GM13976 (cell line): ENCODE measurements at regions not wholly inside any gene's neighbourhood (a gene's known extent, or its start where the extent isn't known, plus 50 kb on each side); places are given as distances from the start of the nearest gene placed in this dataset.

Experiments
- DNase-seq: peaks from one replicate; pipeline ENCODE4 v3.0.0; 2012; ENCODE audit warnings: low spot score
- in situ Hi-C: fragments of 300-500 bp; cut with MboI; formaldehyde crosslinking; loops from one replicate; pipeline ENCODE4 v1.12.0; 2022; ENCODE audit warnings: low sequenced_read_pairs, mixed read lengths, inconsistent platforms; ENCODE audit not compliant: unreplicated experiment
- TF ChIP-seq, protein P1 (sequence below): IDR thresholded peaks from 2 replicates; pipeline ENCODE4 v1.5.1; 2012; ENCODE audit warnings: borderline replicate concordance, mild to moderate bottlenecking; ENCODE audit not compliant: insufficient read depth; ENCODE audit errors: extremely low read depth, missing control alignments, control extremely low read depth

DNA sequence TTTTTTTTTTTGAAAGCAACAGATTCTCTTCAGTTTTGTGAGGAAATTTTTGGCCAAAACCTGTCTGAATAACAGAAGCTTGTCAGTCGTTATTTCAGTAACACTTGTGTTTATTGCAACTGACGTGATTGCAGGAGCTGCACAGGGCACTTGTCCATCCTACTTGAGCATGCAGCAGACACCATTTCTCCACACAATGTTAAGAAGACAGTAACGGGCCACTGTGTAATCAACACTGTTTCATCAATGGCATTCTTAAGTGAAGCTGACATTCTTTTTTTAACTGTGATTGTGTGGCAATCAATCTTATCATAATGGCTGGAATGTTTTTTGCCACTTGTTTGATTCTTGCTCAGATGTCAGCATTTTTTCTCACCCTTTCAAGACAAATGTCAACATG lies 50.1 kb upstream of the PIEZO2 start:
- in situ Hi-C loops, result no loop called here
- TF ChIP-seq, protein P1, sequence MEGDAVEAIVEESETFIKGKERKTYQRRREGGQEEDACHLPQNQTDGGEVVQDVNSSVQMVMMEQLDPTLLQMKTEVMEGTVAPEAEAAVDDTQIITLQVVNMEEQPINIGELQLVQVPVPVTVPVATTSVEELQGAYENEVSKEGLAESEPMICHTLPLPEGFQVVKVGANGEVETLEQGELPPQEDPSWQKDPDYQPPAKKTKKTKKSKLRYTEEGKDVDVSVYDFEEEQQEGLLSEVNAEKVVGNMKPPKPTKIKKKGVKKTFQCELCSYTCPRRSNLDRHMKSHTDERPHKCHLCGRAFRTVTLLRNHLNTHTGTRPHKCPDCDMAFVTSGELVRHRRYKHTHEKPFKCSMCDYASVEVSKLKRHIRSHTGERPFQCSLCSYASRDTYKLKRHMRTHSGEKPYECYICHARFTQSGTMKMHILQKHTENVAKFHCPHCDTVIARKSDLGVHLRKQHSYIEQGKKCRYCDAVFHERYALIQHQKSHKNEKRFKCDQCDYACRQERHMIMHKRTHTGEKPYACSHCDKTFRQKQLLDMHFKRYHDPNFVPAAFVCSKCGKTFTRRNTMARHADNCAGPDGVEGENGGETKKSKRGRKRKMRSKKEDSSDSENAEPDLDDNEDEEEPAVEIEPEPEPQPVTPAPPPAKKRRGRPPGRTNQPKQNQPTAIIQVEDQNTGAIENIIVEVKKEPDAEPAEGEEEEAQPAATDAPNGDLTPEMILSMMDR, result no peak
- no peak for DNase-seq
